AG04450 (cell line): ENCODE measurements at regions not wholly inside any gene's neighbourhood (a gene's known extent, or its start where the extent isn't known, plus 50 kb on each side); places are given as distances from the start of the nearest gene placed in this dataset.

Experiments
- CTCF ChIA-PET: fragments of 300-600, 350-600 bp; formaldehyde crosslinking; extraction: SDS; loops from one replicate; lab custom pipeline; 2022; ENCODE audit warnings: antibody characterized with exemption, inconsistent platforms; lab: Charles Lee
- POLR2A ChIA-PET: fragments of 350-600 bp; formaldehyde crosslinking; extraction: SDS; loops from one replicate; lab custom pipeline; 2021; ENCODE audit warnings: antibody characterized with exemption, inconsistent platforms; lab: Yijun Ruan, JAX
- DNase-seq: peaks from one replicate; pipeline ENCODE4 v3.0.0-alpha.2; 2011; ENCODE audit warnings: low read depth, low spot score
- H3K27ac ChIP-seq: one replicate; pipeline ENCODE4 v1.5.1; 2012; ENCODE audit warnings: low read depth, low read length, control low read depth
- H3K27me3 ChIP-seq: one replicate; pipeline ENCODE4 v1.6.0; 2012; ENCODE audit warnings: low read length; ENCODE audit not compliant: control insufficient read depth, insufficient read depth
- H3K4me3 ChIP-seq: 2 replicates; pipeline ENCODE4 v1.5.1; 2011; ENCODE audit warnings: mild to moderate bottlenecking, low read depth, low read length, control low read depth
- H3K9me3 ChIP-seq: 2 replicates; pipeline ENCODE4 v1.5.1; 2012; ENCODE audit warnings: low read length; ENCODE audit not compliant: control insufficient read depth, insufficient read depth
- CTCF ChIP-seq: IDR thresholded peaks from 2 replicates; pipeline ENCODE4 v1.5.1; 2011; ENCODE audit warnings: low read depth, low read length, control low read depth, inconsistent platforms

GRCh38 chr11:23573429-23573828 lies 713.2 kb upstream of the CCDC179 start:
- H3K27me3 ChIP-seq, result no peaks in the 10 kb centered on the region
- H3K4me3 ChIP-seq, result no peak overlapping the region
- ChIA-PET CTCF (no interaction called here), POLR2A (no interaction called here)
- TF ChIP-seq CTCF, result no peak
- H3K27ac ChIP-seq, result no peak overlapping the region
- no peak for DNase-seq
- no peaks in the 10 kb centered on the region for H3K9me3 ChIP-seq

GRCh38 chr11:23574149-23574548 lies 713.9 kb upstream of the CCDC179 start:
- no peak overlapping the region for H3K4me3 ChIP-seq
- no peak for DNase-seq
- no peak for TF ChIP-seq CTCF
- H3K9me3 ChIP-seq, result no peaks in the 10 kb centered on the region
- ChIA-PET CTCF (no interaction called here), POLR2A (no interaction called here)
- no peaks in the 10 kb centered on the region for H3K27me3 ChIP-seq
- H3K27ac ChIP-seq, result no peak overlapping the region

- Histone ChIP-seq H3K4me3 (no peak overlapping the region), H3K9me3 (no peaks in the 10 kb centered on the region), H3K27ac (no peak overlapping the region), H3K27me3 (no peaks in the 10 kb centered on the region)
- POLR2A ChIA-PET, result no interaction called here
- no peak for TF ChIP-seq CTCF
- DNase-seq, result no peak
- CTCF ChIA-PET, result no interaction called here
Observed at GRCh38 chr11:23577296-23577695, 717.0 kb upstream of the CCDC179 start.

GRCh38 chr11:23585416-23586104 lies 725.3 kb upstream of the CCDC179 start:
- Histone ChIP-seq H3K9me3 (0 out of 2 replicates have a peak, but pooled peaks cover 3% of the 10 kb centered on the region), H3K27me3 (no peaks in the 10 kb centered on the region), H3K4me3 (no peak overlapping the region), H3K27ac (no peak overlapping the region)
- POLR2A ChIA-PET, result no interaction called here
- CTCF ChIA-PET, result no interaction called here
- no peak for TF ChIP-seq CTCF
- no peak for DNase-seq

- DNase-seq, result no peak
- no peaks in the 10 kb centered on the region for H3K27me3 ChIP-seq
- H3K27ac ChIP-seq, result no peak overlapping the region
- H3K9me3 ChIP-seq, result 0 out of 2 replicates have a peak, but pooled peaks cover 3% of the 10 kb centered on the region
- no peak for TF ChIP-seq CTCF
- ChIA-PET CTCF (interaction anchor here (1.9 kb wide), 1 partner anchor 46 kb away, joined by 5 read pairs; no protein-coding TSS in a partner anchor), POLR2A (no interaction called here)
- no peak overlapping the region for H3K4me3 ChIP-seq
Observed at GRCh38 chr11:23586173-23586572, 725.9 kb upstream of the CCDC179 start.
